ENCODE measurements at regions not wholly inside any gene's neighbourhood (a gene's known extent, or its start where the extent isn't known, plus 50 kb on each side); places are given as distances from the start of the nearest gene placed in this dataset.

- FAIRE-seq (no peak), DNase-seq (ENCODE audit: low read depth) (peak; percentile 60)
- Histone ChIP-seq H3K36me3 (ENCODE audit: control insufficient read depth, insufficient read depth, low read length) (no peaks in the 10 kb centered on the region), H3K27me3 (ENCODE audit: control insufficient read depth, insufficient read depth, low read length) (no peaks in the 10 kb centered on the region), H3K4me3 (ENCODE audit: low read depth, low read length) (no peak overlapping the region)
- no peak for TF ChIP-seq CTCF (IDR thresholded peaks at IDR 0.05; ENCODE audit: insufficient read depth, low read length, severe bottlenecking)
These were observed 376.4 kb downstream of the HTR7 start for GRCh38 chr10:90481326-90481923.

GRCh38 chr10:90484518-90484917 is 373.3 kb downstream of the HTR7 start:
- TF ChIP-seq CTCF (IDR thresholded peaks at IDR 0.05; ENCODE audit: insufficient read depth, low read length, severe bottlenecking): no peak
- FAIRE-seq: peak; percentile 89
- peak; percentile 99 for DNase-seq (ENCODE audit: low read depth)
- H3K36me3 ChIP-seq (ENCODE audit: control insufficient read depth, insufficient read depth, low read length): no peaks in the 10 kb centered on the region
- no peak overlapping the region for H3K4me3 ChIP-seq (ENCODE audit: low read depth, low read length)
- H3K27me3 ChIP-seq (ENCODE audit: control insufficient read depth, insufficient read depth, low read length): no peaks in the 10 kb centered on the region

- Histone ChIP-seq H3K4me3 (ENCODE audit: low read depth, low read length) (no peak overlapping the region), H3K27me3 (ENCODE audit: control insufficient read depth, insufficient read depth, low read length) (no peaks in the 10 kb centered on the region), H3K36me3 (ENCODE audit: control insufficient read depth, insufficient read depth, low read length) (no peaks in the 10 kb centered on the region)
- FAIRE-seq: no peak
- no peak for TF ChIP-seq CTCF (IDR thresholded peaks at IDR 0.05; ENCODE audit: insufficient read depth, low read length, severe bottlenecking)
- no peak for DNase-seq (ENCODE audit: low read depth)
These were observed 363.7 kb downstream of the HTR7 start for GRCh38 chr10:90494183-90494582.

GRCh38 chr10:90504172-90504571 is 353.7 kb downstream of the HTR7 start:
- H3K27me3 ChIP-seq (ENCODE audit: control insufficient read depth, insufficient read depth, low read length): peaks cover 6% of the 10 kb centered on the region
- no peaks in the 10 kb centered on the region for H3K36me3 ChIP-seq (ENCODE audit: control insufficient read depth, insufficient read depth, low read length)
- DNase-seq (ENCODE audit: low read depth): no peak
- H3K4me3 ChIP-seq (ENCODE audit: low read depth, low read length): no peak overlapping the region
- no peak for FAIRE-seq
- TF ChIP-seq CTCF (IDR thresholded peaks at IDR 0.05; ENCODE audit: insufficient read depth, low read length, severe bottlenecking): no peak

- no peak overlapping the region for H3K4me3 ChIP-seq (ENCODE audit: low read depth, low read length)
These were observed 331.1 kb downstream of the HTR7 start for GRCh38 chr10:90526721-90527120.

More at GRCh38 chr10:90526721-90527120, 331.1 kb downstream of the HTR7 start:
- H3K27me3 ChIP-seq (ENCODE audit: control insufficient read depth, insufficient read depth, low read length): no peaks in the 10 kb centered on the region
- TF ChIP-seq CTCF (IDR thresholded peaks at IDR 0.05; ENCODE audit: insufficient read depth, low read length, severe bottlenecking): no peak
- DNase-seq (ENCODE audit: low read depth) (no peak), FAIRE-seq (peak; percentile 62)
- H3K36me3 ChIP-seq (ENCODE audit: control insufficient read depth, insufficient read depth, low read length): no peaks in the 10 kb centered on the region
